GM12873 (cell line): ENCODE measurements at regions not wholly inside any gene's neighbourhood (a gene's known extent, or its start where the extent isn't known, plus 50 kb on each side); places are given as distances from the start of the nearest gene placed in this dataset.

ENCODE experiments used
- TF ChIP-seq, protein P1 (sequence below): IDR thresholded peaks from 2 replicates; pipeline ENCODE4 v1.5.1; 2012; ENCODE audit warnings: low read depth, mild to moderate bottlenecking, moderate library complexity, low read length, control low read depth; ENCODE audit not compliant: insufficient read depth; ENCODE audit errors: missing control alignments

DNA sequence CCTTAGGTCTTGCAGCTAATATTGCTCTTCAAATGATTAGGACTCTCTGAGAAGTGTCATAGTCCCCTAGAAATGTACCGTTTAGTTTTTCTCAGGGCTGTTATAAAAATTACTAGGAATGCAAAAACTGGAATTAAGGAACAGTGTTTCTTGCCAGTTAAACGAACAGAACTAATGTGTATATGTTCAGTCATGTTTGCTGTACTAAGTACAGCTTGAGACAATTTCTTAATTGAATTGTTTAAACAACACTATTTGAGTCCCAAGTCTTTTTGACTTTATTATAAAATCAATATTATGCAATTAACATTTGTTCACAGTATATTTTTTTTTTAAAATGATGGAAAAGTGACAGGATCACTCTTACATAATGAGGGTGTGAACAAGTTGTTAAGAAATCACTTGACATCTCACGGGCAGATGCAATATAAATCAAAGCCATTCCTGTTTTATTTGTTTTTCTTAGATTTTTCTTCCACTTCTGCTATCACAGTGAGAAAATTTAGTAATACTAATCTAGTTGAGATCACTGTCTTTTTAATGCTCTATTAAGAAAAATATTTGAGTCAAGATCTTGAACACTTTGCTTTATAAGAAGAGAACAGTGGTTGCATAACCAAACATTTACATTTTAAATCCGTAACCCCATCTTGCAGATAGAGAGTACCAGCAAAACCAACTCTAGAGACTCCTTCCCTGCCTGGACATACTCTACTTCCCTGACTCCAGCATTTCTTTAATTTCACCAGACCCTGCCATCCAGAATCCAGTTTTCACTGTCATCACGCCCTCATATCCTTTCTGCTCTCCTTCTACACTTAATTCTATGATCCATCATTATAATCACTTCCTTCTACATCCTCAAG, 140.7 kb upstream of the KITLG start:
- TF ChIP-seq, protein P1, sequence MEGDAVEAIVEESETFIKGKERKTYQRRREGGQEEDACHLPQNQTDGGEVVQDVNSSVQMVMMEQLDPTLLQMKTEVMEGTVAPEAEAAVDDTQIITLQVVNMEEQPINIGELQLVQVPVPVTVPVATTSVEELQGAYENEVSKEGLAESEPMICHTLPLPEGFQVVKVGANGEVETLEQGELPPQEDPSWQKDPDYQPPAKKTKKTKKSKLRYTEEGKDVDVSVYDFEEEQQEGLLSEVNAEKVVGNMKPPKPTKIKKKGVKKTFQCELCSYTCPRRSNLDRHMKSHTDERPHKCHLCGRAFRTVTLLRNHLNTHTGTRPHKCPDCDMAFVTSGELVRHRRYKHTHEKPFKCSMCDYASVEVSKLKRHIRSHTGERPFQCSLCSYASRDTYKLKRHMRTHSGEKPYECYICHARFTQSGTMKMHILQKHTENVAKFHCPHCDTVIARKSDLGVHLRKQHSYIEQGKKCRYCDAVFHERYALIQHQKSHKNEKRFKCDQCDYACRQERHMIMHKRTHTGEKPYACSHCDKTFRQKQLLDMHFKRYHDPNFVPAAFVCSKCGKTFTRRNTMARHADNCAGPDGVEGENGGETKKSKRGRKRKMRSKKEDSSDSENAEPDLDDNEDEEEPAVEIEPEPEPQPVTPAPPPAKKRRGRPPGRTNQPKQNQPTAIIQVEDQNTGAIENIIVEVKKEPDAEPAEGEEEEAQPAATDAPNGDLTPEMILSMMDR: no peak

DNA sequence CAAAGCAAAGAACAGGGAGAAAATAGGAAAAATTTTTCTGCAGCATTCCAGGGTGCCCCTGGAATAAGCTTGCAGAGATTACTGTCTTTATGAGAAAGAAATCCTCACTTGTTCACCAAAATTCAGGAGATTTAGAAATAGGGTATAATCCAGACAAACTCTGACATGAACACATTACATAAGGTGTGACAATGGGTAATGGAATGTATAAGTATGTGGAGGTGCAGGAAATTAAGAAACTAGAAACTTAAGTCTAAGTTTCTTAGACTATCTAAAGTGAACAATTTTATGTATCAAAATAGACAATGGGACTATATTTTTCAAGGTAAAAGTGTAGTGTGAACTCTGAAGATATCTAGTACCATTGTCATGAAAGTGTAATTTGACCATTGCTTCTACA, 140.0 kb upstream of the KITLG start:
- TF ChIP-seq, protein P1: no peak

DNA sequence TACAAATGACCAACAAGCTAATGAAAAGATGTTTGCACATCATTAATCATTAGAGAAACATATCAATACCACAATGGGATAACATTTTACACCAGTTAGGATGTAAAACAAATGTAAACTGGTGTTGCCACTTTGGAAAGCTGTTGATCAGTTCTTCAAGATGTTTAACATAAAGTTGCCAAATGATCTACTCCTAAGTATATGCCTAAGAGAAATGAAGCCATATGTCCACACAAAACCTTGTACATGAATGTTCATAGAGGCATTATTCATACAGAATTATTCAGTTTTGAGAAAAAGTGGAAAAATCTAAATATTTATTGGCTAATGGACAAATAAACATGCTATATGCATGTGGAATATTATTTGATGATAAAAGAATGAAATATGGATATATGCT, 136.9 kb upstream of the KITLG start:
- TF ChIP-seq, protein P1: no peak

DNA sequence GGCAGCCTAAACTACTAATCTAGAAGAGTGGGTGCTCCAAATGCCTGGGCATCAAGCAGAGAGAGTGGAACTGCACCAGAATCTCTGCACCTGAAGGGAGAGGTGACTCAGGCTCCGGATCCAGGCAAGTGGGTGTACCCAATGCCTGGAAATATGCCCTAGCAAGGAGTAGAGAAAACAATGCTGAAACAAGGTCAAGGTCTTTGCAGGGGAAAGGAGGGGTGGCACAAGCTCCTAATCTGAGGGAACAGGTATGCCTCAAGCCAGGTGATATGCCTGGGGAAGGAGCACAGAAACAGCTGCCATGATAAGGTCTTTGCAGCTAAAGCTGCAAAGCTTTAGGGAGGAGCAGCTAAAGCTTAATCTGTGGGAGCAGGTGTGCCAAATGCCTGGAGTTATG, 136.0 kb upstream of the KITLG start:
- TF ChIP-seq, protein P1: no peak

DNA sequence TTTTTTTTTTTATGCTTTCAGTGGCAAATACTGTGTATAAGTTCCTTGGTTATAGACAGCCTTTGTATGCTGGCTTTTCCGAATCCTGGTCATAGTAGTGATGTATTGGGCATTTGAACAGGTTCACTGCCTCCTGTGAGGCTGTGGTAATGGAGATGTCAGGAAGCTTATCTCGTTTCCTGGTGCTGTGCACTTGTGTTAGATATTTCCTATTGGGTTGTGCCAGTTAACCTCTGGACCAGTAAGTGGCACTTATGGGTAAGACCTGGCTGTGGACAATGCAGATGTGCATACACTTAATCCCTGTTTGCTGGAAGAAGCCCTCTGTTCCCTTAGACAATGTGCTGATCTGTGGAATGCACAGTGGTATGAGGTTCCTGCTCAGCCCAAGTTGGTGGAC, 135.4 kb upstream of the KITLG start:
- TF ChIP-seq, protein P1: no peak

DNA sequence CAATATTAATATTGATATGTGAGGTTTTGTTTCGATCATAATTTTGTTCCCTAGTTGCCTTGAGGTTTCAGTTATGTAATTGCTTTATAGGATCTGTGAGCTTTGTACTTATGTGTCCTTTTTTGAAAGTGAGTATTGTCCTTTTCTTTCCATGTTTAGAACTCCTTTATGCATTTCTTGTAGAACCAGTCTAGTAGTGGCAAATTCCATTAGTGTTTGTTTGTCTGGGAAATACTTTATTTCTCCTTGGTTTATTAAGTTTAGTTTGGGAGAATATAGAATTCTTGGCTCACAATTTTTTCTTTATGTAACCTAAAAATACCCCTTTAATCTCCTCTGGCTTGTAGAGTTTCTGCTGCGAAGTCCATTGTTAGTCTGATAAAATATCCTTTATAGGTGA, 127.5 kb upstream of the KITLG start:
- TF ChIP-seq, protein P1: no peak

DNA sequence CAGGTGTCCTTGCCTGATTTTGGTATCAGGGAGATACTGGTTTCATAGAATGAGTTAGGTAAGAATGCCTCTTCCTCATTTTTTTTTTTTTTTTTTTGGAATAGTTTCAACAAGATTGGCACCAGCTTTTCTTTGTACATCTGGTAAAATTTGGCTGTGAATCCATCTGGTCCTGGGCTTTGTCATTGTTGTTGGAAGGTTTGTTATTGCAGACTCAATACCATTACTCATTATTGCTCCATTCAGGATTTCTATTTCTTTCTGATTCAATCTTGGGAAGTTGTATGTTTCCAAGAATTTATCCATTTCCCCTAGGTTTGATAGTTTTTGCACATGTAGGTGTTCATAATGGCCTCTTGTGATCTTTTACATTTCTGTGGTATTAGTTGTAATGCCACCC, 126.0 kb upstream of the KITLG start:
- TF ChIP-seq, protein P1: no peak
